ENCODE measurements at regions not wholly inside any gene's neighbourhood (a gene's known extent, or its start where the extent isn't known, plus 50 kb on each side); places are given as distances from the start of the nearest gene placed in this dataset.

GRCh38 chr18:78711971-78712370 is 267.6 kb upstream of the SALL3 start:
- H3K4me3 ChIP-seq (ENCODE audit: low read depth, low read length), result no peak overlapping the region
- 82% methylated on average over 4 of the region's 4 CpGs for WGBS
- H3K27ac ChIP-seq (ENCODE audit: low read depth), result no peak overlapping the region
- H3K36me3 ChIP-seq (ENCODE audit: insufficient read depth), result no peaks in the 10 kb centered on the region
- no peaks in the 10 kb centered on the region for H3K4me1 ChIP-seq (ENCODE audit: insufficient read depth)
- no peak for DNase-seq (ENCODE audit: extremely low spot score)

- Histone ChIP-seq H3K4me1 (ENCODE audit: insufficient read depth) (no peaks in the 10 kb centered on the region), H3K4me3 (ENCODE audit: low read depth, low read length) (no peak overlapping the region), H3K27ac (ENCODE audit: low read depth) (no peak overlapping the region), H3K36me3 (ENCODE audit: insufficient read depth) (no peaks in the 10 kb centered on the region)
- DNase-seq (ENCODE audit: extremely low spot score), result no peak
- 14% methylated on average over 6 of the region's 6 CpGs for WGBS
Observed at GRCh38 chr18:78713069-78713468, 266.5 kb upstream of the SALL3 start.

DNA sequence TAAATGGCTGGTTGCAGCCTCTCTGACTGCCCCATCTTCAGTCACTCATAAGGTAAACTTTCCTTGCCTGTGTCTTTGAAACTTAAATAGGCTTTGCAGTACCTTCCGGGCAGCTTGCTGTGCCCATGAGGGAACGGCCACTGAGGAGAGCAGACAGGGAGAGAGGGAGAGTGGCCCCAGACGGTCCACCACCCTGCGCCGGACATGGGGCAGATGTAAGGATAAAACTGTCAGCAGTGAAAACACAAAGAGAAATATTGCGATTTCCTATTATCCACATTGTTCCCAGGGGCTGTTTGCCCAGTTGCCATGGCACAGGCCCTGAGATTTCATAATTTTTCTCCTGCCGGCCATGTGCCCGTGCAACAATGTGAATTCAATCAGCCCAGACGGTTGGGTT is 265.9 kb upstream of the SALL3 start:
- H3K36me3 ChIP-seq (ENCODE audit: insufficient read depth), result no peaks in the 10 kb centered on the region
- no peak for DNase-seq (ENCODE audit: extremely low spot score)
- WGBS, result 81% methylated on average over 9 of the region's 9 CpGs
- H3K4me1 ChIP-seq (ENCODE audit: insufficient read depth), result no peaks in the 10 kb centered on the region
- H3K27ac ChIP-seq (ENCODE audit: low read depth), result no peak overlapping the region
- H3K4me3 ChIP-seq (ENCODE audit: low read depth, low read length), result no peak overlapping the region

DNA sequence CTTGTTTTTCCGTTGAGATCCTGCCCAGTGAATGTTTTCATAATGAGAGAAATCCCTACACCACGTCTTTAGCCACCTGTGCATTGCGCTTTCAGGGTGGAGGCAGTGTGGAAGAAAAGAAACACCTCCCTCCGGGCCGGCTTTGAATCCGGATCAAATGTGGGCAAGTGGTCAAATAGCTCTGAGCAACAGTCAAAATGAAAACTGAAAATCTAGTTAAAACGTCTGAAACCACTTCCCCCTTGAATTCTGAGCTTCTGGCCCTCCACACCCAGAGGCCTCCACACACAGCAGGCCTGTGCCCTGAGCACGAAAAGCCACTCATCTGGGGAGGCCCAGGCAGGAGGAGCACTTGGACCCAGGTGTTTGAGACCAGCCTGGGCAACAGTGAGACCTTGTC is 263.6 kb upstream of the SALL3 start:
- no peaks in the 10 kb centered on the region for H3K4me1 ChIP-seq (ENCODE audit: insufficient read depth)
- no peak overlapping the region for H3K27ac ChIP-seq (ENCODE audit: low read depth)
- DNase-seq (ENCODE audit: extremely low spot score), result no peak
- H3K4me3 ChIP-seq (ENCODE audit: low read depth, low read length), result no peak overlapping the region
- no peaks in the 10 kb centered on the region for H3K36me3 ChIP-seq (ENCODE audit: insufficient read depth)
- WGBS, result 77% methylated on average over 8 of the region's 8 CpGs

- Histone ChIP-seq H3K27ac (ENCODE audit: low read depth) (no peak overlapping the region), H3K36me3 (ENCODE audit: insufficient read depth) (no peaks in the 10 kb centered on the region), H3K4me1 (ENCODE audit: insufficient read depth) (no peaks in the 10 kb centered on the region), H3K4me3 (ENCODE audit: low read depth, low read length) (no peak overlapping the region)
- 91% methylated on average over 17 of the region's 17 CpGs for WGBS
- DNase-seq (ENCODE audit: extremely low spot score), result no peak
Observed at GRCh38 chr18:78716581-78716980, 263.0 kb upstream of the SALL3 start.

- H3K4me3 ChIP-seq (ENCODE audit: low read depth, low read length), result no peak overlapping the region
- DNase-seq (ENCODE audit: extremely low spot score), result no peak
- WGBS, result 95% methylated on average over 37 of the region's 37 CpGs
- no peak overlapping the region for H3K27ac ChIP-seq (ENCODE audit: low read depth)
- no peaks in the 10 kb centered on the region for H3K4me1 ChIP-seq (ENCODE audit: insufficient read depth)
- H3K36me3 ChIP-seq (ENCODE audit: insufficient read depth), result no peaks in the 10 kb centered on the region
Observed at GRCh38 chr18:78717051-78717765, 262.4 kb upstream of the SALL3 start.

DNA sequence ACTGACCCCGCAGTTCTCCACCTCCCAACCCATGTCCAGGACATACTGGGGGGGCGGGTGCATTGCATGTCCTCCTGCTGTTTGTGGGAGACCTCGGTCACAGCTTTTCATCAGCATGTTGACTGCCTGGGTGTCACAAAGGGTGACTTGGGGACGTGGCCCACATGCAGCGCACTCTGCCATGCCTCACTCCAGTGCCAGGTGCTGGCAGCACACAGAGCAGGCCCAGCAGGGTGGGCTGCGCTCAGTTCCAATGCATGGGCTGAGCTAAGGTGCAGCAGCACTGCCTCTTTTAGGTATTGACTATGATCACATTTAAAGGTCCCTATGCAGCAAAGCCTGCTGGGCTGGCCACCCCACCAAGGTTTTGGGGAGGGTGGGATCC is 261.9 kb upstream of the SALL3 start:
- Histone ChIP-seq H3K4me1 (ENCODE audit: insufficient read depth) (no peaks in the 10 kb centered on the region), H3K36me3 (ENCODE audit: insufficient read depth) (no peaks in the 10 kb centered on the region), H3K27ac (ENCODE audit: low read depth) (no peak overlapping the region), H3K4me3 (ENCODE audit: low read depth, low read length) (no peak overlapping the region)
- DNase-seq (ENCODE audit: extremely low spot score), result no peak
- WGBS, result 93% methylated on average over 6 of the region's 6 CpGs

GRCh38 chr18:78719821-78720220 is 259.8 kb upstream of the SALL3 start:
- Histone ChIP-seq H3K4me3 (ENCODE audit: low read depth, low read length) (no peak overlapping the region), H3K27ac (ENCODE audit: low read depth) (no peak overlapping the region), H3K4me1 (ENCODE audit: insufficient read depth) (no peaks in the 10 kb centered on the region), H3K36me3 (ENCODE audit: insufficient read depth) (no peaks in the 10 kb centered on the region)
- 97% methylated on average over 11 of the region's 11 CpGs for WGBS
- no peak for DNase-seq (ENCODE audit: extremely low spot score)

GRCh38 chr18:78720456-78721237 is 259.0 kb upstream of the SALL3 start:
- Histone ChIP-seq H3K27ac (ENCODE audit: low read depth) (no peak overlapping the region), H3K36me3 (ENCODE audit: insufficient read depth) (no peaks in the 10 kb centered on the region), H3K4me1 (ENCODE audit: insufficient read depth) (no peaks in the 10 kb centered on the region), H3K4me3 (ENCODE audit: low read depth, low read length) (no peak overlapping the region)
- 56% methylated on average over 33 of the region's 33 CpGs for WGBS
- DNase-seq (ENCODE audit: extremely low spot score), result no peak

- no peak for DNase-seq (ENCODE audit: extremely low spot score)
- 39% methylated on average over 22 of the region's 22 CpGs for WGBS
- H3K27ac ChIP-seq (ENCODE audit: low read depth), result no peak overlapping the region
- no peaks in the 10 kb centered on the region for H3K36me3 ChIP-seq (ENCODE audit: insufficient read depth)
- no peaks in the 10 kb centered on the region for H3K4me1 ChIP-seq (ENCODE audit: insufficient read depth)
- H3K4me3 ChIP-seq (ENCODE audit: low read depth, low read length), result no peak overlapping the region
Observed at GRCh38 chr18:78721238-78721875, 258.3 kb upstream of the SALL3 start.

- no peak for DNase-seq (ENCODE audit: extremely low spot score)
- 82% methylated on average over 9 of the region's 9 CpGs for WGBS
- Histone ChIP-seq H3K27ac (ENCODE audit: low read depth) (no peak overlapping the region), H3K36me3 (ENCODE audit: insufficient read depth) (no peaks in the 10 kb centered on the region), H3K4me1 (ENCODE audit: insufficient read depth) (no peaks in the 10 kb centered on the region), H3K4me3 (ENCODE audit: low read depth, low read length) (no peak overlapping the region)
Observed at GRCh38 chr18:78721981-78722380, 257.6 kb upstream of the SALL3 start.

GRCh38 chr18:78722386-78722785 is 257.2 kb upstream of the SALL3 start:
- 84% methylated on average over 10 of the region's 10 CpGs for WGBS
- H3K27ac ChIP-seq (ENCODE audit: low read depth), result no peak overlapping the region
- DNase-seq (ENCODE audit: extremely low spot score), result no peak
- no peaks in the 10 kb centered on the region for H3K4me1 ChIP-seq (ENCODE audit: insufficient read depth)
- no peaks in the 10 kb centered on the region for H3K36me3 ChIP-seq (ENCODE audit: insufficient read depth)
- no peak overlapping the region for H3K4me3 ChIP-seq (ENCODE audit: low read depth, low read length)

- no peaks in the 10 kb centered on the region for H3K4me1 ChIP-seq (ENCODE audit: insufficient read depth)
- WGBS, result 83% methylated on average over 20 of the region's 20 CpGs
- H3K4me3 ChIP-seq (ENCODE audit: low read depth, low read length), result no peak overlapping the region
- no peak overlapping the region for H3K27ac ChIP-seq (ENCODE audit: low read depth)
- DNase-seq (ENCODE audit: extremely low spot score), result no peak
- H3K36me3 ChIP-seq (ENCODE audit: insufficient read depth), result no peaks in the 10 kb centered on the region
Observed at GRCh38 chr18:78722929-78723710, 256.5 kb upstream of the SALL3 start.
